IgD-negative memory B cell (primary cell): ENCODE measurements at regions not wholly inside any gene's neighbourhood (a gene's known extent, or its start where the extent isn't known, plus 50 kb on each side); places are given as distances from the start of the nearest gene placed in this dataset.

ENCODE experiments used
- H3K27ac Mint-ChIP-seq, 3 donors: one replicate each; pipeline ENCODE4 v1.8.0; 2020 to 2022; ENCODE audit warnings: mild to moderate bottlenecking in 3 of 3, mixed read lengths in 3 of 3, moderate library complexity in 1 of 3
- H3K27me3 Mint-ChIP-seq: one replicate; pipeline ENCODE4 v1.8.0; 2021; ENCODE audit warnings: mixed read lengths
- H3K36me3 Mint-ChIP-seq: one replicate; pipeline ENCODE4 v1.8.0; 2020; ENCODE audit warnings: mild to moderate bottlenecking, mixed read lengths
- H3K4me1 Mint-ChIP-seq, 3 donors: one replicate each; pipeline ENCODE4 v1.8.0; 2020 to 2022; ENCODE audit warnings: mixed read lengths in 3 of 3, mild to moderate bottlenecking in 1 of 3
- H3K4me3 Mint-ChIP-seq, 4 donors: one replicate each; pipeline ENCODE4 v1.8.0; 2020 to 2022; ENCODE audit warnings: mild to moderate bottlenecking in 4 of 4, mixed read lengths in 4 of 4, moderate library complexity in 3 of 4
- H3K9me3 Mint-ChIP-seq, 3 donors: one replicate each; pipeline ENCODE4 v1.8.0; 2020 to 2021; ENCODE audit warnings: mixed read lengths in 3 of 3, mild to moderate bottlenecking in 1 of 3

DNA sequence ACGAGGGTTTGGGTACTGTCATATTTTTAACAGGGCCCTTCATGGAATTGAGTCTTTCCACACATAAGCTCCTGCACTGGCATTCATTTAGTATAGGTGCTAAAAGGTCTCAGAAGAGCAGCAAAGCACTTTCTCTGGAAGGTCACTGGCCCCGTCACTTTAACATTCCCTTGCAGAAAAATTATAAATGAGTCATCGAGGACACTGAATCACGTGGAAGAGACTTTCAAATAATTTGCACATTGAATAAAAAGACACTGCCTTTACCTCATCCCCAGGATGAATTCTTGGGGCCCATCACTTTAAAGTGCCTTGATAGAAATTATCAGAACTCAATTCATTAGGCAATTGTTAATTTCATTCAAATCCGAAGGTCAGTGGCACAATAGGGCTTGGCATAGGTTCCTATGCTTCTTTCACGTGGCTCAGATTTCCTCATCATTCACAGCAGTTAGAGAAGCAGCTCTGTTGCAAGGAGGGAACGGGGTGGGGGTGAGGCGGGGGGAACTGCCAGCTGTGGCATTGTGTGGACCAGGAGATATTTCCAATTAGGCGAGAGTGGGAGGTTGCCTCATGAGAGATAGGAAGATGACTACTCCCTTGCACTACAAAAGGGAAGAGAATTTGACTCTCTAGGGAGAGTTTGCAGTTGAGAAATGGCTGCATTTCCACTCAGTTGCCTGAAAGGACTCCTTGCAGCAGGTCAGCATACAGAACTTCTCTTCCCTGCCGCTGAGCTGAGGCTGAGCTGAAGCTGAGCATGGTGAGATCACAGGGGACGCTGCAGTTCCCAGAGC is 86.3 kb upstream of the NPAS2 start:
- Mint-ChIP-seq H3K36me3 (peaks cover 3% of the 10 kb centered on the region), H3K27me3 (peaks cover 14% of the 10 kb centered on the region), H3K9me3 (peaks cover 1 to 9% (median 6%) of the 10 kb centered on the region in 3 donors), H3K27ac (no peak overlapping the region), H3K4me1 (no peaks in the 10 kb centered on the region), H3K4me3 (no peak overlapping the region)

DNA sequence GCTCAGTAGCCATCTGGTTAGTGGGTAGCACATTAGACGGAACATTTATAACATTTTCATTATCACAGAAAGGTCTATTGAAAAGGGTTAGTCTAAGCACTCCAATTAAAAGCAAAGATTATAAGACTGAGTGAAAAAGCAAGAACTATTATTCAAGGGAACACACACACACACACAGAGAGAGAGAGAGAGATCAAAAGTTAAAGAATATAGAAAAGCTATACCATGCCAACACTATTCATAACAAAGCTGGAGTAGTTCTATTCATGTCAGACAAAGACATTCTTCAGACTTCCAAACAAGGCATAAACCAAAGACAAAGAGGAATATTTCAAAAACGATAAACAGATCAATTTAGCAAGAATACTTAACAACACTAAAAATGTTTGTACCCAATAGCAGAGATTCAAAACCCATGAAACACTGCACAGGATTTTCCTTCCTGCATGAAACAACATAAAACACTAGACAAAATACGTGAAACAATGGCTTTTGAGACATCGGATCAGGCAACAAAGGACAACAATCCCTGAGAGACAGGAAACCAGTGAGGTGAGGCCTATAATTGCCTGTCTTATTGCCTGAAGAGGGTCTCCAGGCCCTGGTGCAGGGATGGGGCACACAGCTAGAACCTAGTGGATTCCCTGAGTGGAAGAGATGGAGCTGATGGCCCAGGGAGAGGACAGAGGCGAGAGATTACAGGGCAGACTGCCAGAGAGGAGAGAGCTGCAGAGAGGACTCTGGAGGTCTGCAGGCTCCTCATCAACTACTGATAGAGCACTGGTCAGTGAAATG is 83.6 kb upstream of the NPAS2 start:
- Mint-ChIP-seq H3K27me3 (peaks cover 12% of the 10 kb centered on the region), H3K4me1 (no peaks in the 10 kb centered on the region), H3K27ac (no peak overlapping the region), H3K9me3 (no peaks in the 10 kb centered on the region), H3K36me3 (peaks cover 1% of the 10 kb centered on the region), H3K4me3 (no peak overlapping the region)

DNA sequence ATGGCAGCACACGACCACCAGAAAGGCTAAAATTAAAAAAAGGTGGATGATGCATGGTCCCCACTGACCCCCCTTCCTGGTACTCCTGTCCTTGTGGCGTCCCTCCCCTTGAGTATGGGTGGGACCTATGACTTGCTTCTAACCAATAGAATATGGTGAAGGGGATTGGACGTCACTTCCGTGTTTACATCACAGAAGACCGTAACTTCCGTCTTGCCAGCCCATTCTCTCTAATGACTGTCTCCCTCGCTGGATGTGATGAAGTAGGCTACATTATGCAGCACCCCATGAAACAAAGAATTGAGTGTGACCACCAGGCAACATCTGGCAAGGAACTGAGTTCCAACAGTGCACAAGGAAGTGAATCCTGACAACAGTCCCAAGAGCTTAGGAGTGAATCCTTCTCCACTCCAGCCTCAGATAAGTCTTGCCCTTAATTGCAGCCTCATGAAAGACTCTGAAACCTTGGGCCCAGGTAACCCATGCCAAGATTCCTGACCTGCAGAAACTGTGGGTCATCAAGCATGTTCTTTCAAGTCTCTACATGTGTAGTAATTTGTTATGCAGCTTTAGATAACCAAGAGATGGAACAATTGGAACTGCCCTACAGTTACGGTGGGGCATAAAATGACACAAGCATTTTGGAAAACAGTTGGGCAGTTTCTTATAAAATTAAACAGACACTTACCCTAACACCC is 80.1 kb upstream of the NPAS2 start:
- Mint-ChIP-seq H3K4me3 (no peak overlapping the region), H3K4me1 (no peaks in the 10 kb centered on the region), H3K27me3 (peaks cover 10% of the 10 kb centered on the region), H3K9me3 (peaks cover 0 to 4% (median 0%) of the 10 kb centered on the region in 3 donors), H3K27ac (no peak overlapping the region), H3K36me3 (no peaks in the 10 kb centered on the region)

DNA sequence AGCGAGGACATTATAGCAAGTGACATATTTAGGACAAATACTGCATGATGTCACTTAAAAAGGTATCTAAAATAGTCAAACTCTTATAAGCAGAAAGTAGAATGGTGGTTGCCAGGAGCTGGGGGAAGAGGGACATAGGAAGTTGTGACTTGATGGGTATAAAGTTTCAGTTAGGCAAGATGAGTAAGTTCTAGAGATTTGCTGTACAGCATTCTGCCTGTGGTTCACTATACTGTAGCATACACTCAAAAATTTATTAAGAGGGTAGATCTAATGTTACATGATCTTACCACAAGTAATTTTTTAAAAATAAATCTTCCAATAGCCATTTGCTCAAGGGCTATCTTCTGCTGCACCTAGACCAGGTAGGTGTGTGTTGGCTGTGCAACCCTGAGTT is 78.1 kb upstream of the NPAS2 start:
- Mint-ChIP-seq H3K4me3 (no peak overlapping the region), H3K36me3 (no peaks in the 10 kb centered on the region), H3K4me1 (no peaks in the 10 kb centered on the region), H3K9me3 (peaks cover 0 to 4% (median 0%) of the 10 kb centered on the region in 3 donors), H3K27me3 (peaks cover 3% of the 10 kb centered on the region), H3K27ac (no peak overlapping the region)

DNA sequence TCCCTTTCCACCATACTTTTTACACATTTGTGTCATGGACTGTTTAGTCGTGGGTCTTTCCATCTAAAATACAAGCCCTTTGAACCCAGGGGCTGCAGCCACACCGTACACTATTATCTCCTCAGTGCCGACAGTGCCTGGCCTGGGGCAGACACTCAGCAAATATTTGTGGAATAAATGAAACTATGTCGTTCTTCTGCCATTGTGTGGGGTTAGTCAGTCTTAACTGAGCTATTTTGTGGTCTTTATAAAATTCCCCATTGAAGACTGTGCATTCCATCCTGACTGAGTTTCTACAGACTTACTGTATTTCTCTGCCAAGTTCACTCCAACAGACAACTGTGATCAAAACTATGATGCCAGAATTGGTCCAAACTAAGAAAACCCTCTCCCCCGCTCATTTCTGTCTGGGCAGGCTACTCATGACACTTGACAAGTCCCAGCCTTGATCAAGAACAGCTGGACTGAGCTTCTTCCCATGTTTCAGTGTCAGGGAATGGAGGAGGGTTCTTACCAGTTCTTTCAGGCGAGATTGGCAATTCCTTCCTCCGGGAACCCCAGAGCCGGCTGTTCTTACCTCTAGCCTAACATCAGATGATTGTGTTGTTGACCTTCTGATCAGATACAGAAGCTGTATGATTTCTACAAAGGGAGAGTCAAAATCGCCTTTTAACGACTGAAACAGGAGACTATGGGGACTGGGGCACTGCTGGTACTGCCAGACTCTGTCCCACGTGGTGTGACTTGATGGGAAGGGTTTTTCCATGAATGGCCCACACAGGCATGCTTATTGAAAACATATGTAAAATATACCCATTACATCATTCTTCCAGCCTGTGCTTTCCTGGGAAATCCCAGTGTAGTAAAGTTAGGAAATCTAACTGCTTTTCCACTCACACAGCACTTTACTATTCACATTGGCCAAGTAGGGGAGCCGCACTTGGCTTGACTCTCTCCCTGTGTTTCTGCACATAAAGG is 77.4 kb upstream of the NPAS2 start:
- H3K4me3 Mint-ChIP-seq, result no peak overlapping the region
- H3K9me3 Mint-ChIP-seq, result peaks cover 0 to 4% (median 0%) of the 10 kb centered on the region in 3 donors
- peaks cover 3% of the 10 kb centered on the region for H3K27me3 Mint-ChIP-seq
- H3K36me3 Mint-ChIP-seq, result no peaks in the 10 kb centered on the region
- no peak overlapping the region for H3K27ac Mint-ChIP-seq
- no peaks in the 10 kb centered on the region for H3K4me1 Mint-ChIP-seq

DNA sequence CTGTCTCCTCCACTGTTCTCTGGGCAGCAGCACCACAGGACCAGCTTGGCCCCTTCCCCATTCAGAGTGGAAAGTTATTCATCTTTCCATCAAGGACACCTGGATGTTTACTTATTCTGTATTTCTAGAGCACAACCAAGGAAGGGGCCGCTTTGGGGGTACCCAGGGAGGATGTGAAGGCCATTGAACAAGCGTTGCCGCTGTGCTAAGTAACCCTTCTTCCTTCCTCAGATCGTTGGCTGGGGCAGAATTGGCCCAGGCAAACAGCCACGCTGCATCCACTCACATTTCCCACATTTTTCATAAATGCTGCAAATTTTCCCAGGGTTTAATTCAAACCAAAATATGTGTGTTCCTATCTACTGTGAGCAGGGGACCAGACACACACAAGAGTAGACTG is 76.2 kb upstream of the NPAS2 start:
- H3K27ac Mint-ChIP-seq, result peak overlapping the region in 1 of 3 donors; percentile 60
- H3K4me3 Mint-ChIP-seq, result no peak overlapping the region
- peaks cover 0 to 4% (median 0%) of the 10 kb centered on the region in 3 donors for H3K9me3 Mint-ChIP-seq
- no peaks in the 10 kb centered on the region for H3K36me3 Mint-ChIP-seq
- H3K4me1 Mint-ChIP-seq, result no peaks in the 10 kb centered on the region
- peaks cover 3% of the 10 kb centered on the region for H3K27me3 Mint-ChIP-seq

DNA sequence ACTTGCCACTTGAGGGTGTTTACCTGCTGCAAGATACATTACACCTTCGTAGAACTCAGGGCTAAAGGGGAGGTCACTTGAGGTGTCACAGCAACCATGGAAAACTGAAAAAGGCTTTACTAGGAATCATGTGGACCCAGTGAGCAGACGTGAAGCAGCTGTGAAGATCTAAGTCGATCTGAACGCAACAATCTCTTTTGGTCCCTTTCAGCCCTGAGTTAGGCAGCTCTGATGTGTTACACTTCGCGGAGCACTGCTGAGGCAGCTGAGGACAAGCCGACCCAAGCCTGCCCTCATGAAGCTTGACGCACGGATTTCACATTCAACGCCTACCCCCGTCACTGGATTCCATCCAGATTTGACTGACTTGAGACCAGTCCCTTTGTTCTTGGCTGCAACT is 75.8 kb upstream of the NPAS2 start:
- Mint-ChIP-seq H3K27ac (peak overlapping the region in 1 of 3 donors; percentile 60), H3K27me3 (peaks cover 5% of the 10 kb centered on the region), H3K4me3 (no peak overlapping the region), H3K9me3 (peaks cover 0 to 4% (median 0%) of the 10 kb centered on the region in 3 donors), H3K36me3 (no peaks in the 10 kb centered on the region), H3K4me1 (no peaks in the 10 kb centered on the region)

DNA sequence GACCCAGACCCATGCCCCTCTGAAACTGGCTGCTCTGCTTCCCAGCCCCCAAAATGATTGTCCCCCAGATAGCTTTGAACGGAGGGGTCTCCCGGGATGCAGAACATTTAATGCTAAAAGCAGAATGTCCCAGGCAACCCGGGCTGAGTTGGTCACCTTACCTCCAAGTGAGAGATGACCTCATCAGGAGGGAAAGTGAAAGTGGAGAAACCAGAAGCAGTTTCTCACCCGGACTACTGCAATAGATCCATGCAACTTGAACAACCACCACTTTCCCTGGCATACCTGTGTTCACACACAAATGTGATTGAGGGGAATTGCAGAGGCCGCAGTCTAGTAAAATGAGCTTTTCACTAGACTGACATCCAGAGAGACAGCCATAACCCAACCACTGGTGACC is 75.3 kb upstream of the NPAS2 start:
- Mint-ChIP-seq H3K36me3 (no peaks in the 10 kb centered on the region), H3K9me3 (peaks cover 0 to 4% (median 0%) of the 10 kb centered on the region in 3 donors), H3K27me3 (peaks cover 5% of the 10 kb centered on the region), H3K27ac (no peak overlapping the region), H3K4me1 (no peaks in the 10 kb centered on the region), H3K4me3 (no peak overlapping the region)

DNA sequence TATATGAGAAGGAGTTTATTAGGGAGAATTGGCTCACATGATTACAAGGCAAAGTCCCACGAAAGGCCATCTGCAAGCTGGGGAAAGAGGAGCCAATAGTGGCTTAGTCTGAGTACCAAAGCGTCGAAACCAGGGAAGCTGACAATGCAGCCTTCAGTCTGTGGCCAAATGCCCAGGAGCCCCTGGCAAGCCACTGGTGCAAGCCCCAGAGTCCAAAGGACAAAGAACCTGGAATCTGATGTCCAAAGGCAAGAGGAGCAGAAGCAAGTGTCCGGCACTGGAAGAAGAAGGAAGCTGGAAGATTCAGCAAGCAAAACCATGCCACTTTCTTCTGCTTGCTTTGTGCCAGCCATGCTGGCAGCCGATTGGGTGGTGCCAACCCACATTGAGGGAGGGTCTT is 74.3 kb upstream of the NPAS2 start:
- no peak overlapping the region for H3K4me3 Mint-ChIP-seq

DNA sequence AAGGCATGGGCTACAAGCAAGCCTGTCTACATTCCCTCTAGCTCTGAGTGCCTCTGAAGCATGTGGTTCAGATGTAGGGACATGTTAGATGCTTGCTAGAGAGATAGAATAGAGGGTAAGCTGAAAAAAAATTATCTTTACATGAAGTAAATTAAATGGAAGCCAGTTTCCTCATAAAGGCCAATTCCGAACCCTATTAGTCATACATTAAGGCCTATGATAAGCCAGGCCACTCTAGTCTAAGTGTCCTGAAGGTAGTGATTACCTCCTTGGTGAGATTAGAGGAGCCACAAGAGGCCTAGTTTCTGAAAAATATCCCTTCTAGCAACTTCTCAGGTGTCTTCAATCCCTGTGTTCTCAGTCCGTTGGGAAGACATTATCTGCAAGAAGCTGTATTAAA is 72.4 kb upstream of the NPAS2 start:
- Mint-ChIP-seq H3K27ac (peak overlapping the region in 1 of 3 donors; percentile 2), H3K36me3 (no peaks in the 10 kb centered on the region), H3K4me3 (no peak overlapping the region), H3K27me3 (peaks cover 12% of the 10 kb centered on the region), H3K9me3 (peaks cover 0 to 3% (median 0%) of the 10 kb centered on the region in 3 donors), H3K4me1 (no peaks in the 10 kb centered on the region)

More for the DNA sequence above, 74.3 kb upstream of the NPAS2 start:
- Mint-ChIP-seq H3K9me3 (peaks cover 0 to 4% (median 0%) of the 10 kb centered on the region in 3 donors), H3K27me3 (peaks cover 10% of the 10 kb centered on the region), H3K4me1 (no peaks in the 10 kb centered on the region), H3K27ac (no peak overlapping the region), H3K36me3 (no peaks in the 10 kb centered on the region)

DNA sequence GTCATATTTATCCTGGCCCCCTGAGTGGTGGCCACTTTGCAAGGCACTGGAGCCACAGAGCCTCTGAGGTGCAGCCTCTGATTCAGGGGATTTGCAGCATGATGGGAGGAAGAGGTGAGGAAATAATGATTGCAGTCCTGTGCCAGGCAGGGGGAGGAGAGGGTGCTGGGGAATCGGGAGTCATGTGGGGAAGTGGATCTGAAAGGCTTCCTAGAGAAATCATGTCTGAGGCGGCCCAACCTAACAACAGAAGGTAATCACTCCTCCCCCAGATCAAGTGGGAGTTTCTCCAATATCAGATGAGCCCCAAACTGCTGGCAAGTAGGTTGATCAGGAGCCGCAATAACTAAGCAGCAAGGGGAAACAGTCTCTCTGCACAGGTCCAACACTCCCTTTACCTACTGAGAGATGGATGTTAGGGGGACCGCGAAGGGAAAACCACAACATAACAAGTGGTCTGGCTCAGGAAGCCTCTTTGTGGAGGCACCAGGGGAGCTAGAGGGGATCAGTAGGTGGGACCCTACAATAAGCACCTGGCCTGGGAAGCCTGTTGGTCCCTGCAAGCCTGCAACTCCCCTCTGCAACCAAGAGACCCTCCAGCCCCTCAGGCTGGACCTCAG is 71.8 kb upstream of the NPAS2 start:
- Mint-ChIP-seq H3K27ac (peak overlapping the region in 1 of 3 donors; percentile 2), H3K27me3 (peaks cover 12% of the 10 kb centered on the region), H3K4me3 (no peak overlapping the region), H3K36me3 (no peaks in the 10 kb centered on the region), H3K9me3 (peaks cover 0 to 3% (median 0%) of the 10 kb centered on the region in 3 donors), H3K4me1 (no peaks in the 10 kb centered on the region)

DNA sequence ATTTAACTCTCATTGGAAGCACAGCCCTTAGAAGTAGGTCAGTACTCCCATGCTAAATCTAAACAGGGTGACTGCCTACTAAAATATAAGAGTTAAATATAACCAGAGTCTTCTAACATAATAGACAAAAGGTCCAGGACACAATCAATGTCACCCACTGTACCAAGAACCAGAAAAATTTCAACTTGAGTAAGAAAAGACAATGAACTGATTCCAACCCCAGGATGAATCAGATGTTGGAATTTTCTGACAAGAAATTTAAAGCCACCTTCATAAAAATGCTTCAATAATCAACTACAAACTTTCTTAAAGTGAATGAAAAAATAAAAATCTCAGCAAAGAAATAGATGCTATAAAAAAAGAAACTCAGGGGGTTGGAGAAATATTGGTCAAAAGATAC is 71.3 kb upstream of the NPAS2 start:
- no peaks in the 10 kb centered on the region for H3K36me3 Mint-ChIP-seq

DNA sequence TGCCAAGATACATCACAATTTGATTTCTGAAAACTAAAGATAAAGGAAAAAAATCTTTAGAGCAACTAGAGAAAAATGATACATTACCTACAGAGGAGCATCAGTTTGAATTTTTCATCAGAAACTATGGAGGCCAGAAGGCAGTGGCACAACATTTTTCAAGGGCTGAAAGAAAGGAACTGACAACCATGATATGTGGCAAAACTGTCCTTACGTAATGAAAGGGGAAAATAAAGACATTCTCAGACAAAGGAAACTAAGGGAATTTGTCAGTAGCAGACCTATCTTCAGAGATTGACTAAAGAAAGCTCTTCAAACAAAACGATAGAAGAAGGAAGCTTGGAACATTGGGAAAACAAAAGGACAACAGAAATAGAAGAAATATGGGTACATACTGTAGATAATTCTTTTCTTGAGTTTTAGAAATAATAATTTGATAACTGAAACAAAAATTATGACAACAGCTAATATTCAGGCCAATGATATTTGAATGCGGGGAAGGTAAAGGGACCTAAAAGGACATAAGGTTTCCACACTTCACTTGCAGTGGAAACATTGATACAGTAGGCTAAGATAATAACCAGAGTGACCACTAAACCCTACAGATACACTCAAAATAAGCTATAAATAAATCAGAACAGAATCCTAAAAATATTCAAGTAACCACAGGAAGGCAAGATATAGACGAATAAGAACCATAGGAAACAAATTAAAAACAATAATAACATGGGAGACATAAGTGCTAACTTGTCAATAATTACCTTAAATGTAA is 70.0 kb upstream of the NPAS2 start:
- no peaks in the 10 kb centered on the region for H3K36me3 Mint-ChIP-seq
- H3K9me3 Mint-ChIP-seq, result peaks cover 0 to 3% (median 0%) of the 10 kb centered on the region in 3 donors
- H3K4me1 Mint-ChIP-seq, result no peaks in the 10 kb centered on the region
- peaks cover 13% of the 10 kb centered on the region for H3K27me3 Mint-ChIP-seq
- H3K4me3 Mint-ChIP-seq, result no peak overlapping the region
- H3K27ac Mint-ChIP-seq, result peak overlapping the region in 1 of 3 donors; percentile 6

More for the DNA sequence above, 71.3 kb upstream of the NPAS2 start:
- H3K27ac Mint-ChIP-seq, result no peak overlapping the region
- no peaks in the 10 kb centered on the region for H3K4me1 Mint-ChIP-seq
- peaks cover 14% of the 10 kb centered on the region for H3K27me3 Mint-ChIP-seq
- no peak overlapping the region for H3K4me3 Mint-ChIP-seq
- H3K9me3 Mint-ChIP-seq, result peaks cover 0 to 3% (median 0%) of the 10 kb centered on the region in 3 donors
